ENCODE measurements at regions not wholly inside any gene's neighbourhood (a gene's known extent, or its start where the extent isn't known, plus 50 kb on each side); places are given as distances from the start of the nearest gene placed in this dataset.

- ChIA-PET POLR2A (no interaction called here), CTCF (no interaction called here)
- DNase-seq (ENCODE audit: extremely low spot score): no peak
- TF ChIP-seq BHLHE40 (IDR thresholded peaks at IDR 0.05; ENCODE audit: borderline replicate concordance): no peak
- no peak for TF ChIP-seq SUZ12 (IDR thresholded peaks at IDR 0.05)
- no peak for TF ChIP-seq HDGF (IDR thresholded peaks at IDR 0.05; ENCODE audit: borderline replicate concordance)
- TF ChIP-seq FOXK2 (IDR thresholded peaks at IDR 0.05): no peak
- TF ChIP-seq FOXA1 (IDR thresholded peaks at IDR 0.05): no peak
- no peak for TF ChIP-seq FOXM1 (IDR thresholded peaks at IDR 0.05; ENCODE audit: borderline replicate concordance)
- TF ChIP-seq SP1 (IDR thresholded peaks at IDR 0.05): no peak
- no peak for TF ChIP-seq NFRKB (IDR thresholded peaks at IDR 0.05)
- no peak for TF ChIP-seq TARDBP (IDR thresholded peaks at IDR 0.05)
- TF ChIP-seq ZNF384 (IDR thresholded peaks at IDR 0.05): no peak
- no peak for TF ChIP-seq CTBP1 (IDR thresholded peaks at IDR 0.05; ENCODE audit: borderline replicate concordance)
- TF ChIP-seq PKNOX1 (IDR thresholded peaks at IDR 0.05): no peak
- no peak for TF ChIP-seq LEF1 (IDR thresholded peaks at IDR 0.05; ENCODE audit: borderline replicate concordance)
Measured at GRCh38 chr11:36899800-36900199, 301.8 kb upstream of the RAG2 start.

- DNase-seq (ENCODE audit: extremely low spot score): no peak
Measured at GRCh38 chr11:36890841-36891240, 292.8 kb upstream of the RAG2 start.

GRCh38 chr11:36890121-36890679 is 292.2 kb upstream of the RAG2 start:
- no peak for DNase-seq (ENCODE audit: extremely low spot score)

More at GRCh38 chr11:36890841-36891240, 292.8 kb upstream of the RAG2 start:
- POLR2A ChIA-PET: no interaction called here
- TF ChIP-seq BHLHE40 (IDR thresholded peaks at IDR 0.05; ENCODE audit: borderline replicate concordance) (no peak), ZNF384 (IDR thresholded peaks at IDR 0.05) (no peak), L3MBTL2 (conservative IDR thresholded peaks at IDR 0.05) (no peak), ARNT (IDR thresholded peaks at IDR 0.05) (no peak), CTBP1 (IDR thresholded peaks at IDR 0.05; ENCODE audit: borderline replicate concordance) (no peak), PKNOX1 (IDR thresholded peaks at IDR 0.05) (no peak), SP1 (IDR thresholded peaks at IDR 0.05) (no peak), TARDBP (IDR thresholded peaks at IDR 0.05) (no peak), HDGF (IDR thresholded peaks at IDR 0.05; ENCODE audit: borderline replicate concordance) (no peak), NFRKB (IDR thresholded peaks at IDR 0.05) (no peak), LEF1 (IDR thresholded peaks at IDR 0.05; ENCODE audit: borderline replicate concordance) (no peak), FOXM1 (IDR thresholded peaks at IDR 0.05; ENCODE audit: borderline replicate concordance) (no peak), ELF4 (IDR thresholded peaks at IDR 0.05) (no peak)
- CTCF ChIA-PET: no interaction called here

GRCh38 chr11:36885154-36885553 is 287.1 kb upstream of the RAG2 start:
- CTCF ChIA-PET: no interaction called here
- POLR2A ChIA-PET: no interaction called here
- TF ChIP-seq PKNOX1 (IDR thresholded peaks at IDR 0.05) (no peak), ARNT (IDR thresholded peaks at IDR 0.05) (no peak), L3MBTL2 (conservative IDR thresholded peaks at IDR 0.05) (no peak), SP1 (IDR thresholded peaks at IDR 0.05) (no peak), LEF1 (IDR thresholded peaks at IDR 0.05; ENCODE audit: borderline replicate concordance) (no peak), HDGF (IDR thresholded peaks at IDR 0.05; ENCODE audit: borderline replicate concordance) (no peak), TARDBP (IDR thresholded peaks at IDR 0.05) (no peak)

More at GRCh38 chr11:36890121-36890679, 292.2 kb upstream of the RAG2 start:
- ChIA-PET POLR2A (no interaction called here), CTCF (no interaction called here)
- TF ChIP-seq FOXA1 (IDR thresholded peaks at IDR 0.05) (no peak), FOXM1 (IDR thresholded peaks at IDR 0.05; ENCODE audit: borderline replicate concordance) (no peak), SP1 (IDR thresholded peaks at IDR 0.05) (no peak), L3MBTL2 (conservative IDR thresholded peaks at IDR 0.05) (no peak), TARDBP (IDR thresholded peaks at IDR 0.05) (no peak), CTBP1 (IDR thresholded peaks at IDR 0.05; ENCODE audit: borderline replicate concordance) (no peak), ARNT (IDR thresholded peaks at IDR 0.05) (no peak), SUZ12 (IDR thresholded peaks at IDR 0.05) (no peak), NFRKB (IDR thresholded peaks at IDR 0.05) (no peak), ELF4 (IDR thresholded peaks at IDR 0.05) (no peak), BHLHE40 (IDR thresholded peaks at IDR 0.05; ENCODE audit: borderline replicate concordance) (no peak), ZNF384 (IDR thresholded peaks at IDR 0.05) (no peak), HDGF (IDR thresholded peaks at IDR 0.05; ENCODE audit: borderline replicate concordance) (no peak), PKNOX1 (IDR thresholded peaks at IDR 0.05) (no peak), LEF1 (IDR thresholded peaks at IDR 0.05; ENCODE audit: borderline replicate concordance) (no peak)

GRCh38 chr11:36878737-36879136 is 280.7 kb upstream of the RAG2 start:
- DNase-seq (ENCODE audit: extremely low spot score): no peak
- TF ChIP-seq SP1 (IDR thresholded peaks at IDR 0.05): no peak
- no peak for TF ChIP-seq FOXK2 (IDR thresholded peaks at IDR 0.05)
- no peak for TF ChIP-seq FOXA1 (IDR thresholded peaks at IDR 0.05)
- TF ChIP-seq ARNT (IDR thresholded peaks at IDR 0.05): no peak
- TF ChIP-seq SUZ12 (IDR thresholded peaks at IDR 0.05): no peak
- no peak for TF ChIP-seq NFRKB (IDR thresholded peaks at IDR 0.05)
- TF ChIP-seq LEF1 (IDR thresholded peaks at IDR 0.05; ENCODE audit: borderline replicate concordance): no peak
- TF ChIP-seq L3MBTL2 (conservative IDR thresholded peaks at IDR 0.05): no peak
- TF ChIP-seq FOXM1 (IDR thresholded peaks at IDR 0.05; ENCODE audit: borderline replicate concordance): no peak
- no peak for TF ChIP-seq TARDBP (IDR thresholded peaks at IDR 0.05)
- no peak for TF ChIP-seq HDGF (IDR thresholded peaks at IDR 0.05; ENCODE audit: borderline replicate concordance)
- TF ChIP-seq ZNF384 (IDR thresholded peaks at IDR 0.05): no peak
- TF ChIP-seq PKNOX1 (IDR thresholded peaks at IDR 0.05): no peak
- TF ChIP-seq ELF4 (IDR thresholded peaks at IDR 0.05): no peak
- no peak for TF ChIP-seq BHLHE40 (IDR thresholded peaks at IDR 0.05; ENCODE audit: borderline replicate concordance)
- no peak for TF ChIP-seq CTBP1 (IDR thresholded peaks at IDR 0.05; ENCODE audit: borderline replicate concordance)
- CTCF ChIA-PET: no interaction called here
- POLR2A ChIA-PET: no interaction called here

More at GRCh38 chr11:36885154-36885553, 287.1 kb upstream of the RAG2 start:
- DNase-seq (ENCODE audit: extremely low spot score): no peak
